Right lobe of liver (tissue), 4 donors: ENCODE measurements at regions not wholly inside any gene's neighbourhood (a gene's known extent, or its start where the extent isn't known, plus 50 kb on each side); places are given as distances from the start of the nearest gene placed in this dataset.

Experiments
- CTCF ChIP-seq, 4 donors: fragments of 200-600 bp in 3 of 4; fragments of 450-650 bp in 1 of 4; IDR thresholded peaks; one replicate each; pipeline versions ENCODE4 v1.5.1 to v1.8.0; 2016 to 2022; ENCODE audit warnings: antibody characterized with exemption in 4 of 4, mild to moderate bottlenecking in 2 of 4
- POLR2A ChIP-seq: fragments of 450-650 bp; IDR thresholded peaks from one replicate; pipeline ENCODE4 v1.6.1; 2017; ENCODE audit warnings: antibody characterized with exemption, mild to moderate bottlenecking
- donor health status: DM: no; HTN: no; CAD: no.
- donor health status: DM: no; HTN: no; CAD: no.
- donor health status: DM: no; HTN: yes; CAD: no.

GRCh38 chr1:223466151-223466550, 72.9 kb downstream of the CCDC185 start:
- TF ChIP-seq CTCF (IDR thresholded peaks at IDR 0.05) (no peak), POLR2A (no peak)
